A549 (cell line): ENCODE measurements at regions not wholly inside any gene's neighbourhood (a gene's known extent, or its start where the extent isn't known, plus 50 kb on each side); places are given as distances from the start of the nearest gene placed in this dataset.

Experiments
- CTCF ChIP-seq: fragments of >200 bp; sonication (Bioruptor Twin); formaldehyde crosslinking; IDR thresholded peaks from 3 replicates; pipeline ENCODE4 v1.5.1; 2016
- FOXS1 ChIP-seq: fragments of 250-450 bp; sonication (Bioruptor Pico); IDR thresholded peaks from 2 replicates; pipeline ENCODE4 v1.5.0; 2020; ENCODE audit warnings: mild to moderate bottlenecking, moderate library complexity
- HOXA7 ChIP-seq: fragments of 250-450 bp; sonication (Bioruptor Pico); IDR thresholded peaks from 2 replicates; pipeline ENCODE4 v1.5.0; 2020; ENCODE audit warnings: mild to moderate bottlenecking, moderate library complexity
- POLR2A ChIP-seq: IDR thresholded peaks from 2 replicates; pipeline ENCODE4 v1.6.1; 2012; ENCODE audit warnings: mild to moderate bottlenecking, low read length

DNA sequence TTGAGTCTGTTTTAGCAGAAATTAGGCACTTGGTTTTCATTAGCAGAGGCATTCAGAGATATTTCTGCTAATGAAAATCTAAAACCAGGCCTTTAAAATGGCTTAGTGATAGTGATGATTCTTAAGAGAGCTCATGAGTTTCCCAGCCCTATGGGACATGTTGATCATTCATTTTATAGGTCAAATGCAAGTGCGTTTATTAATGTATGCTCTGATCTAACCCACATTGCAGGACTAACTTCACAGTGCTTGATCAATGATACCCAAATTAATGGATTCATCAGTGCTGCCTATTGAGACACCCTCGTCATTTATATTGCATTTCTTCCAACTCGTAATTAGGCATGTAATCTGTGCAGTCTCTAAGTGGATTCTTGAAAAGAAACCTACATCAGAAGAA lies 54.7 kb upstream of the ETAA1 start:
- TF ChIP-seq CTCF (no peak), POLR2A (no peak), HOXA7 (CRISPR knock-in tag) (no peak), FOXS1 (CRISPR knock-in tag) (no peak)
